A673 (cell line): ENCODE measurements at regions not wholly inside any gene's neighbourhood (a gene's known extent, or its start where the extent isn't known, plus 50 kb on each side); places are given as distances from the start of the nearest gene placed in this dataset.

Source experiments
- EZH2 ChIP-seq: fragments of 200-600 bp; sonication (generic); IDR thresholded peaks from 2 replicates; pipeline ENCODE4 v1.6.1; 2017; ENCODE audit warnings: borderline replicate concordance, low read depth, mild to moderate bottlenecking, mixed read lengths, antibody characterized with exemption, low read length; ENCODE audit not compliant: poor library complexity, severe bottlenecking
- TF ChIP-seq, protein P1 (sequence below): fragments of 300-800, 200-600 bp; sonication (generic); conservative IDR thresholded peaks from 2 replicates; pipeline ENCODE4 v1.5.1; 2017; ENCODE audit warnings: low read depth, mild to moderate bottlenecking, antibody characterized with exemption, low read length, moderate library complexity, mixed read lengths

DNA sequence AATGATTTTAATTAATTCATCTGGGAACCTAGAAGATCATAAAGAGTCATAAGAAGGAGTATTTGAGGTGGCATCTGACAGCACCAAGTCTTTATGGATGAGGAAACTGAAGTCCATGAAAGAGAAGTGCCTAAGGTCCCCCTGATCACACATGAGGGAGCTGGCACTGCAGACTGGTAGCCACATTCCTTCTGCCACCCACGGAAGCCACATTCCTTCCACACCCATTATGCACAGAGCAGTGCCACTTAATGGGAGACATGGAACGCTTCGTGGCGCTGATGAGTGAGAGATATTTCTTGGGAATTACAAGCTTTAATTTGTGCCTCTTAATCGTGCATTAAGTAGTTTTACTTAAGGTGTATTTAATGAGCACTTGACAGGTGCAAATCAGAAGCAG, 139.3 kb upstream of the NTF3 start:
- TF ChIP-seq, protein P1, sequence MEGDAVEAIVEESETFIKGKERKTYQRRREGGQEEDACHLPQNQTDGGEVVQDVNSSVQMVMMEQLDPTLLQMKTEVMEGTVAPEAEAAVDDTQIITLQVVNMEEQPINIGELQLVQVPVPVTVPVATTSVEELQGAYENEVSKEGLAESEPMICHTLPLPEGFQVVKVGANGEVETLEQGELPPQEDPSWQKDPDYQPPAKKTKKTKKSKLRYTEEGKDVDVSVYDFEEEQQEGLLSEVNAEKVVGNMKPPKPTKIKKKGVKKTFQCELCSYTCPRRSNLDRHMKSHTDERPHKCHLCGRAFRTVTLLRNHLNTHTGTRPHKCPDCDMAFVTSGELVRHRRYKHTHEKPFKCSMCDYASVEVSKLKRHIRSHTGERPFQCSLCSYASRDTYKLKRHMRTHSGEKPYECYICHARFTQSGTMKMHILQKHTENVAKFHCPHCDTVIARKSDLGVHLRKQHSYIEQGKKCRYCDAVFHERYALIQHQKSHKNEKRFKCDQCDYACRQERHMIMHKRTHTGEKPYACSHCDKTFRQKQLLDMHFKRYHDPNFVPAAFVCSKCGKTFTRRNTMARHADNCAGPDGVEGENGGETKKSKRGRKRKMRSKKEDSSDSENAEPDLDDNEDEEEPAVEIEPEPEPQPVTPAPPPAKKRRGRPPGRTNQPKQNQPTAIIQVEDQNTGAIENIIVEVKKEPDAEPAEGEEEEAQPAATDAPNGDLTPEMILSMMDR, result no peak
- TF ChIP-seq EZH2, result no peak
